ENCODE measurements at regions not wholly inside any gene's neighbourhood (a gene's known extent, or its start where the extent isn't known, plus 50 kb on each side); places are given as distances from the start of the nearest gene placed in this dataset.

DNA sequence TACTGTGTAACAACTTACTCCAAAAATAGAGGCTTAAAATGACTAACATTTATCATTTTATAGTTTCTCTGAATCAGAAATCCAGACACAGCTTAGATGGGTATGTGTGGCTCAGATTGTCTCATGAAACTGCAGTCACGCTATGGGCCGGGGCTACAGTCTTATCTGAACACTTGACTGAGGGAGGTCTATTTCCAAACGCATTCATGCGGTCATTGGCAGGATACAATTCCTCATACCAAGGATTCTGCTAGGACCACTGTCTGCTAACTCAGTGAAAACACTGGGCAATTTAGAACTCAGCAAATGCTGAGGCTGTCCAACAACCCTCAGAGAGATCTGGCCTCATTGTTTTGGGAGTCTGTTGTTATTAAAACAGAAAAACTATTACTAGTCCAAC is 178.6 kb downstream of the TBX15 start:
- TF ChIP-seq, protein P1, sequence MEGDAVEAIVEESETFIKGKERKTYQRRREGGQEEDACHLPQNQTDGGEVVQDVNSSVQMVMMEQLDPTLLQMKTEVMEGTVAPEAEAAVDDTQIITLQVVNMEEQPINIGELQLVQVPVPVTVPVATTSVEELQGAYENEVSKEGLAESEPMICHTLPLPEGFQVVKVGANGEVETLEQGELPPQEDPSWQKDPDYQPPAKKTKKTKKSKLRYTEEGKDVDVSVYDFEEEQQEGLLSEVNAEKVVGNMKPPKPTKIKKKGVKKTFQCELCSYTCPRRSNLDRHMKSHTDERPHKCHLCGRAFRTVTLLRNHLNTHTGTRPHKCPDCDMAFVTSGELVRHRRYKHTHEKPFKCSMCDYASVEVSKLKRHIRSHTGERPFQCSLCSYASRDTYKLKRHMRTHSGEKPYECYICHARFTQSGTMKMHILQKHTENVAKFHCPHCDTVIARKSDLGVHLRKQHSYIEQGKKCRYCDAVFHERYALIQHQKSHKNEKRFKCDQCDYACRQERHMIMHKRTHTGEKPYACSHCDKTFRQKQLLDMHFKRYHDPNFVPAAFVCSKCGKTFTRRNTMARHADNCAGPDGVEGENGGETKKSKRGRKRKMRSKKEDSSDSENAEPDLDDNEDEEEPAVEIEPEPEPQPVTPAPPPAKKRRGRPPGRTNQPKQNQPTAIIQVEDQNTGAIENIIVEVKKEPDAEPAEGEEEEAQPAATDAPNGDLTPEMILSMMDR (IDR thresholded peaks at IDR 0.05; ENCODE audit: insufficient read depth, low read depth, low read length): no peak
- TF ChIP-seq EZH2 (IDR thresholded peaks at IDR 0.05; ENCODE audit: insufficient read depth, low read length): no peak

Data from astrocyte (in vitro differentiated cells and primary cell).